ENCODE measurements at regions not wholly inside any gene's neighbourhood (a gene's known extent, or its start where the extent isn't known, plus 50 kb on each side); places are given as distances from the start of the nearest gene placed in this dataset.
"Not testable (repeated sequence)": the region's sequence is repeated elsewhere in the genome, so short reads cannot be mapped to it uniquely, and the experiment has no call there.

DNA sequence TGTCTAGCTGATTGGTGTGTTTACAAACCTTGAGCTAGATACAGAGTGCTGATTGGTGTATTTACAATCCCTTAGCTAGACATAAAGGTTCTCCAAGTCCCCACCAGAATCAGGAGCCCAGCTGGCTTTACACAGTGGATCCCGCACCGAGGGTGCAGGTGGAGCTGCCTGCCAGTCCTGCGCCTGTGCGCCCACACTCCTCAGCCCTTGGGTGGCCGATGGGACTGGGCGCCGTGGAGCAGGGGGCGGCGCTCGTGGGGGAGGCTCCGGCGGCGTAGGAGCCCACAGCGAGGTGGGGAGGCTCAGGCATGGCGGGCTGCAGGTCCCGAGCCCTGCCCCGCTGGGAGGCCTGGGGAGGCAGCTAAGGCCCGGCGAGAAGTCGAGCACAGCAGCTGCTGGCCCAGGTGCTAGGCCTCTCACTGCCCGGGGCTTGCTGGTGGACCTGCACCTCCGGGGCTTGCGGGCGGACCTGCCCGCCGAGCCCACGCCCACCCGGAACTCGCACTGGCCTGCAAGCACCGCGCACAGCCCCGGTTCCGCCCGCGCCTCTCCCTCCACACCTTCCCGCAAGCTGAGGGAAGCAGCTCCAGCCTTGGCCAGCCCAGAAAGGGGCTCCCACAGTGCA, 51.0 kb upstream of the CDYL start:
- H3K27ac ChIP-seq, result not testable (repeated sequence)

DNA sequence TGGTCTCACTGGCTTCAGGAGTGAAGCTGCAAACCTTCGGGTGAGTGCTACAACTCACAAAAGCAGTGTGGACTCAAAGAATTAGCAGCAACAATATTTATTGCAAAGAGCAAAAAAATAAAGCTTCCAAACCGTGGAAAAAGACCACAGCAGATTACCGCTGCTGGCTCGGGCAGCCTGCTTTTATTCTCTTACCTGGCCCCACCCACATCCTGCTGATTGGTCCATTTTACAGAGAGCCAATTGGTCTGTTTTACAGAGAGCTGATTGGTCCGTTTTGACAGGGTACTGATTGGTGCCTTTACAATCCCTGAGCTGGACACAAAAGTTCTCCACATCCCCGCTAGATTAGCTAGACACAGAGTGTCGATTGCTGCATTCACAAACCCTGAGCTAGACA, 51.5 kb upstream of the CDYL start:
- not testable (repeated sequence) for H3K27ac ChIP-seq

DNA sequence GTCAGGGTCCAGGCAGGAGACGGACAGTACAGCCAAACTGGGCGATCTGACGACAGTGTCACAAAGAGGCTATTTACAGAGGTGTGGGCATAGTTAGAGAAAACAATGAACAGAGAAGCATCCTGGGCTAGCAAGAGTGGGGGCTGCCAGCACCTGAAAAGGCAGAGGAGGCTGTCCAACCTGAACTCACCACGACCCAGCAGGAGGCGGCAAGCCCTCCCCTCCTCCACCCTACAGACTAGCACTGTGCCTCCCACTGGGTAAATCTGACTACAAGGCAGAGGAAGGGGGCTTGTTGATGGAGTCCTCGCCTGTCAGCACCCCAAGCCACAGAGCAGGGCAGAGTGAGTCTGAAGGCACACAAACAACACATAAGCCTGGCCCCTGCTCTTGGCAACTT, 52.8 kb upstream of the CDYL start:
- H3K27ac ChIP-seq, result no peak overlapping the region
- TF ChIP-seq, protein P1, sequence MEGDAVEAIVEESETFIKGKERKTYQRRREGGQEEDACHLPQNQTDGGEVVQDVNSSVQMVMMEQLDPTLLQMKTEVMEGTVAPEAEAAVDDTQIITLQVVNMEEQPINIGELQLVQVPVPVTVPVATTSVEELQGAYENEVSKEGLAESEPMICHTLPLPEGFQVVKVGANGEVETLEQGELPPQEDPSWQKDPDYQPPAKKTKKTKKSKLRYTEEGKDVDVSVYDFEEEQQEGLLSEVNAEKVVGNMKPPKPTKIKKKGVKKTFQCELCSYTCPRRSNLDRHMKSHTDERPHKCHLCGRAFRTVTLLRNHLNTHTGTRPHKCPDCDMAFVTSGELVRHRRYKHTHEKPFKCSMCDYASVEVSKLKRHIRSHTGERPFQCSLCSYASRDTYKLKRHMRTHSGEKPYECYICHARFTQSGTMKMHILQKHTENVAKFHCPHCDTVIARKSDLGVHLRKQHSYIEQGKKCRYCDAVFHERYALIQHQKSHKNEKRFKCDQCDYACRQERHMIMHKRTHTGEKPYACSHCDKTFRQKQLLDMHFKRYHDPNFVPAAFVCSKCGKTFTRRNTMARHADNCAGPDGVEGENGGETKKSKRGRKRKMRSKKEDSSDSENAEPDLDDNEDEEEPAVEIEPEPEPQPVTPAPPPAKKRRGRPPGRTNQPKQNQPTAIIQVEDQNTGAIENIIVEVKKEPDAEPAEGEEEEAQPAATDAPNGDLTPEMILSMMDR (conservative IDR thresholded peaks at IDR 0.05), result no peak

DNA sequence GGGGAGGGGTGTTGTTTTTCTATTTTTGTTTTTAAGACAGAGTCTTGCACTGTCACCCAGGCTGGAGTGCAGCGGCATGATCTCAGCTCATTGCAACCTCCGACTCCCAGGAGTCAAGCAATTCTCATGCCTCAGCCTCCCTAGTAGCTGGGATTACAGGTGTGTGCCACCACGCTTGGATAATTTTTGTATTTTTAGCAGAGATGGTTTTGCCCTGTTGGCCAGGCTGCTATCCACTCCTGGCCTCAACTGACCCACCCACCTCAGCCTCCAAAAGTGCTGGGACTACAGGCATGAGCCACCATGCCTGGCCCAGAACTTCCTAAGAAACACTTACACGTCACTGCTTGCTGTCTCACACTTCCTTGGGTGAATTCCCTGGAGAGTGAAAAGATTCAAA, 54.8 kb upstream of the CDYL start:
- H3K27ac ChIP-seq, result not testable (repeated sequence)

DNA sequence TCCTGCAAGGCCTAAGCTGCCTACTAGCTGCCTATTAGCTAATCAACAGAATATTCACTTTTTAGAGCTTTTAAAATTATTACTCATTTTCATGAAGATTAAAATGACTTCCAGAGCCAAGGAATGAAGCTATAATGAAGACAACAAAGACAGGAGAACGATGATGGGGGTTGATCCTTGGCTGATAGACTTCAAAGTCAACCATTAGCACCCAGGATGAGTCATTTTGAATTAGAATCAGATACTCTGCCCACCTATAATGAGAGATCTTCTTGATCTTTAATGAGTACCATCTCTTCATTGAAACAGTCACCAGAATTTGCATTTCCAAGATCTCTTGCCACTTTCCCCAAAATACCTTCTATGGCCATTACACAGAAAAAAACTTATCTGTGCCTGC, 56.7 kb upstream of the CDYL start:
- TF ChIP-seq, protein P1 (conservative IDR thresholded peaks at IDR 0.05), result no peak
- no peak overlapping the region for H3K27ac ChIP-seq

DNA sequence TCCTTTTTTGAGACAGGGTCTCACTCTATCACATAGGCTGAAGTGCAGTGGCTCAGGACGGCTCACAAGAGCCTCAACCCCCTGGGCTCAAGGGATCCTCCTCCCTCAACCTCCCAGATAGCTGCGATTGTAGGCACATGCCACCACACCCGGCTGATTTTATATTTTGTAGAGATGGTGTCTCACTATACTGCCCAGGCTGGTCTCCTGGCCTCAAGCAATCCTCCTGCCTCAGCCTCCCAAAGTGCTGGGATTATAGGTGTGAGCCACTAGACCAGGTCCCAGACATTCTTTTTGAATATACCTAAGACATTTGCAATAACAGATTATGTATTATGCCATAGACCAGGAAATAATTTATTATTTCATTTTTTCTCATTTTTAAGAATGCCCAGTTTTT, 58.3 kb upstream of the CDYL start:
- TF ChIP-seq, protein P1 (conservative IDR thresholded peaks at IDR 0.05), result no peak

DNA sequence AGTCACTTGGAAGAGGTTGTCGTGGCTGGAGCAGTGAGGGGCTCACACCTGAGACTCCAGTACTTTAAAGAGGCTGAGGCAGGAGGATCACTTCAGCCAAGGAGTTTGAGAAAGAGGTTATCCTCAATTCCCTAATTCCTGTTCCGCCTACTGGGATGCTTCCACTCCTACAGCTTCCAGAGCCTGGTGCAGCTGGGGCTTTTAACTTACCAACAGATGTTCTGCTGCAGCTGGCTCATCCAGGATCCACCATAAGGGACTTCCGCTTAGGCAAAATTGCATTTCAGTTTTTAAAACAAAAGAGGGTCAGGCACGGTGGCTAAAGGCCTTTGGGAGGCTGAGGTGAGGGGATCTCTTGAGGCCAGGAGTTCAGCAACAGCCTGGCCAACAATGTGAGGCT, 59.1 kb upstream of the CDYL start:
- no peak overlapping the region for H3K27ac ChIP-seq
- TF ChIP-seq, protein P1 (conservative IDR thresholded peaks at IDR 0.05), result no peak

More for the DNA sequence above, 58.3 kb upstream of the CDYL start:
- no peak overlapping the region for H3K27ac ChIP-seq

DNA sequence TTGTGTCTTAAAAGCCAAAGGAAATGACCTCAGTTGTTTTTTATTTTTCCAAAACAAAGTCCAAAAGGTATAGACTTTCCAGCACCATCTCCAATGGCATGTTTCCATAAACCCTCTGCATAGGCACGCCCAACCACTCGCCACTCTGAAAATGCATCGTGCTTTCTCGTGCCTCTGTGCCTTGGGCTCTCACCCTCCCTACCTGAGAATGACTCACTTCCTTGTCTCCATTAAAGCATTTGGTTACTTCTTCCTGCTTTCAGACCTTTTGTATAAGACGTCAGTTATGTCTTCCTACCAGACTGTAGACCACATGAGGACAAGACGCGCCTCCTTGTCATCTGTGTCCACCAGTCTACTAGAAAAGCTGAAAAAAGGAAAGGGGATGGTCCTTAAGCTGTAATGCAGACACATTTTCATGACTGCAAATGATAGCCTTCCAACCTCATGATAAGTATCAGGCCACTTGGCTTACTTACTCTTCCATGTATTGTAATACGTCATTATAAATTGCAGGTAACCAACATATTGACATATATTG, 61.2 kb upstream of the CDYL start:
- H3K27ac ChIP-seq, result peak overlapping the region; percentile 13; the same call in 1 of the 2 replicates
- TF ChIP-seq, protein P1 (conservative IDR thresholded peaks at IDR 0.05), result no peak

DNA sequence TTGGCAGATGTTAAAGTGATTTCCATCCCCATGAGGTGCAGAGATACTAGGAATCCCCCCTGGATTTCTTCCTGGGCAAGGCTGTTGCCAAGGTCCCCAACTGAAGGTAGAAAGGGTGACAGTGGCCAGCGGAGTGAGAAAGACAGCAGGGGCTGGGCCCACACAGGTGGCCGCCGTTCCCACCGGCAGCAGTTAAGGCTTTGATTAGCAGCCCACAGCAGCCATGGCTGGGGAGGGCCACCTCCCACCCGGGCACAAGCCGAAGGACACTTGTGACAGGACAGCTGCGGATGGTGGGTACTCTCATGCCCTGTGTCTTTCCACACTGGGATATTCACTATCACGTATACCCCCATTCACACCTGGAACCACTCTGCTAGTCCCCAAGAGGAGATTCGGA, 63.9 kb upstream of the CDYL start:
- H3K27ac ChIP-seq, result no peak overlapping the region
- TF ChIP-seq, protein P1 (conservative IDR thresholded peaks at IDR 0.05), result no peak

All from VCaP (cell line).